DMS53 treated with DMSO at 0.1 percent for 48 hours (cell line): ENCODE measurements at regions not wholly inside any gene's neighbourhood (a gene's known extent, or its start where the extent isn't known, plus 50 kb on each side); places are given as distances from the start of the nearest gene placed in this dataset.
"Not testable (repeated sequence)": the region's sequence is repeated elsewhere in the genome, so short reads cannot be mapped to it uniquely, and the experiment has no call there.

ENCODE experiments used
- DNase-seq: peaks from one replicate; lab custom pipeline; 2025; ENCODE audit not compliant: unreplicated experiment; lab: John Stamatoyannopoulos, UW

- no peak for DNase-seq
Observed at GRCh38 chr7:96826089-96826488, 116.4 kb upstream of the SEM1 start.

- no peak for DNase-seq
Observed at GRCh38 chr7:96827701-96828100, 118.1 kb upstream of the SEM1 start.

GRCh38 chr7:96829121-96829520, 119.5 kb upstream of the SEM1 start:
- not testable (repeated sequence) for DNase-seq

GRCh38 chr7:96831446-96831845, 121.8 kb upstream of the SEM1 start:
- DNase-seq, result no peak

GRCh38 chr7:96832092-96832662, 122.5 kb upstream of the SEM1 start:
- DNase-seq, result no peak

GRCh38 chr7:96833676-96834453, 124.2 kb upstream of the SEM1 start:
- no peak for DNase-seq

- no peak for DNase-seq
Observed at GRCh38 chr7:96836456-96836855, 126.8 kb upstream of the SEM1 start.

- no peak for DNase-seq
Observed at GRCh38 chr7:96837593-96837992, 127.9 kb upstream of the SEM1 start.

GRCh38 chr7:96838481-96838880, 128.8 kb upstream of the SEM1 start:
- DNase-seq, result no peak

- no peak for DNase-seq
Observed at GRCh38 chr7:96855139-96855538, 145.5 kb upstream of the SEM1 start.

GRCh38 chr7:96855691-96856090, 146.0 kb upstream of the SEM1 start:
- DNase-seq, result no peak

- DNase-seq, result no peak
Observed at GRCh38 chr7:96869538-96869937, 135.8 kb upstream of the DLX6 start.

- no peak for DNase-seq
Observed at GRCh38 chr7:96870185-96870584, 135.2 kb upstream of the DLX6 start.

- no peak for DNase-seq
Observed at GRCh38 chr7:96870934-96871333, 134.4 kb upstream of the DLX6 start.

- no peak for DNase-seq
Observed at GRCh38 chr7:96887426-96887825, 117.9 kb upstream of the DLX6 start.

GRCh38 chr7:96899108-96899507, 106.2 kb upstream of the DLX6 start:
- no peak for DNase-seq

- no peak for DNase-seq
Observed at GRCh38 chr7:96901822-96902445, 103.4 kb upstream of the DLX6 start.

GRCh38 chr7:96903906-96904305, 101.4 kb upstream of the DLX6 start:
- no peak for DNase-seq

GRCh38 chr7:96910486-96910885, 94.9 kb upstream of the DLX6 start:
- DNase-seq, result no peak

- no peak for DNase-seq
Observed at GRCh38 chr7:96915029-96915428, 90.3 kb upstream of the DLX6 start.

- no peak for DNase-seq
Observed at GRCh38 chr7:96920064-96920463, 85.3 kb upstream of the DLX6 start.

- no peak for DNase-seq
Observed at GRCh38 chr7:96920713-96921112, 84.6 kb upstream of the DLX6 start.
